ENCODE measurements at regions not wholly inside any gene's neighbourhood (a gene's known extent, or its start where the extent isn't known, plus 50 kb on each side); places are given as distances from the start of the nearest gene placed in this dataset.

DNA sequence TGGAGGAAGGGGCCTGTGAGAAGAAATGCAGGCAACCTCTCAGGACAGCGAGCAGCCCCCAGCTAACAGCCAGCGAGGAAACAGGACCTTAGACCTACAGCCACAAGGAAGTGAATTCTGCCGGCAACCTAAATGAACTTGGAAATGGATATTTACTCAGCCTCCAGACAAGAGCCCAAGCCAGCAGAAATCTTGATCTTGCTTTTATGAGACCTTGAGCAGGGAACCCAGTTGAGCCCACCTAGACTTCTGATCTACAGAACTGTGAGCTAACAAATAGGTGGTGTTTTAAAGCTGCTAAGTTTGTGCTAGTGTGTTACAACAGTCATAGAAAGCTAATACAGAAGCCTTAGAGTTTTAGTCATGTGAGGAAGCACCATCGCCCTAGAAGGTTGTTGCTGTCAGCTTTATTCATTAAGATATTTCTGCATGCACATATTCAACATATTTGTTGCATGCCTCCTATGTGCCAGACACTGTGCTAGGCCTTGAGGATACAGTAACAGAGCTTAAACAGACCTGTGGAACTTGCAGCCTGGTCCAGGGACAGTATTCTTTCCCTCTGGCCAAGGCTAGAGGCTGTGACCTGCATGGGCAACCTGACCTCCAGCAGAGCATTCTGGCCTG, 50.3 kb downstream of the NALF2 start:
- DNase-seq, result no peak

DNA sequence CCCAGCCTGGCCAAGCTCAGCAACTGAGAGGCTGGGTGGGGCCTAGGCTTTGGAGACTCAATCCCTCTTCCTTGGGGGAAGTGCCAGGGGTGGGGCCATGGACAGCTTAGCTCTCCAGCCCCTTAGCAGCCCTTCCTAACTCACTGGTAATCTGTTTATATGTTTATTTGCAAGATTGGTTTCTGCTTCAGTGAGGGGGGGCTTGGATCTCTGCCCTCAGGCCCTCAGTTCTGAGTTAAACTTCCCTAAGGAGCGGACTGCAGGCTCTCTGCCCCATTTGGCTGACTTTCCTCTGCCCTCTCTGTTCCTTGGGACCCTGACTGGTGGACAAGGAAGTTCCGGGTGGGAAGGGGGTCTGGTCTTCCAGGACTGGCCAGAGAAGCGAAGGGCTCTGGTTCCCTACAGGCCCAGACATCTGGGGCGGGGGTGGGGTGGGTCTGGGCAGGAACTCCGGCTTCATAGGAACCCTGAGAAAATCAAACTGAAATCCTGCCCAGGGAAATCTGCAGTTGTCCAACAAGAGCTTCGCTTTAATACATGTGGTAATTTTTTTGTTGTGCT, 51.4 kb downstream of the NALF2 start:
- no peak for DNase-seq

DNA sequence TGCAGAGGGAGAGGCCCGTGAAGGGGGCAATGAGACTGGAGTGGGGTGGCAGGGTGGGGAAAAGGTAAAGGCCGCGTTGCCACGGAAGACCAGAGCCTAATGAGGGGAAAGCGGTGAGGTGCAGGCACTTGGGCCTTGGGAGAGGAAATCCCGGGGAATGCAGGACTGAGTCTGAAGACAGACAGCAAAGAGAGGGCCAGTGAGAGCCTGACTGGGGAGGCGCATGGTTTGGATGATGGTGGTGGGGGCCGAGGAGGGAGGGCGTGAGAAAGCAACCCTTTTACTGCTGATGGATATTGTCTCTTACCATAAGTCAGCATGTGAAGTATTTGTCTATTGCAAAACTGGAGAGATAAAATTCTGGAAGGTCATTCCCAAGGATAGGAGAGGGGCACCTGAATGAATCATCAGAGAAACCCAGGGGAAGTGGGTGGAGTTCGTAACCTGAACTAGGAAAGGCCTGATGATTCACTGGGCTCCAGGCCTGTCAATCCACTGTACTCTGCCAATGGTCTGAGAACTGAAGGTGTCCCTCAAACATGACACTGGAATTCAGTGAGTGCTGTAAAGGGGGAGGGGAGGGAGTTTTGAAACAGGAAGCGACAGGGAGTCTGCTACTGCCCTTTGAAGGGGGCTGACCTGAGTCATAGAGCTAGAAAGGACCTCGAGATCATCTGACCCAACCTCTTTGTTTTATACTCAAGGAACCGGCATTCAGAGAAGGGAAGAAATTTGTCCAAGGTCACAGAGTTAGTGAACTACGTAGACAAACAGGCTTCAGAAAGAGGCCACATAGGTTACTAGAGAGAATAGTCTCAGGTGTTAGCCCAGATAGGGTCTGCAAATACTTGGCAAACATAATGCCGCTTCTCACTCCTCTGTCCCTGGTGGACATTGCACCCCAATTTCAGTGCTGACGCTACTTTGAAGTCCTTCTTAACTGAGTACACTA, 52.2 kb downstream of the NALF2 start:
- peak; percentile 56 for DNase-seq

DNA sequence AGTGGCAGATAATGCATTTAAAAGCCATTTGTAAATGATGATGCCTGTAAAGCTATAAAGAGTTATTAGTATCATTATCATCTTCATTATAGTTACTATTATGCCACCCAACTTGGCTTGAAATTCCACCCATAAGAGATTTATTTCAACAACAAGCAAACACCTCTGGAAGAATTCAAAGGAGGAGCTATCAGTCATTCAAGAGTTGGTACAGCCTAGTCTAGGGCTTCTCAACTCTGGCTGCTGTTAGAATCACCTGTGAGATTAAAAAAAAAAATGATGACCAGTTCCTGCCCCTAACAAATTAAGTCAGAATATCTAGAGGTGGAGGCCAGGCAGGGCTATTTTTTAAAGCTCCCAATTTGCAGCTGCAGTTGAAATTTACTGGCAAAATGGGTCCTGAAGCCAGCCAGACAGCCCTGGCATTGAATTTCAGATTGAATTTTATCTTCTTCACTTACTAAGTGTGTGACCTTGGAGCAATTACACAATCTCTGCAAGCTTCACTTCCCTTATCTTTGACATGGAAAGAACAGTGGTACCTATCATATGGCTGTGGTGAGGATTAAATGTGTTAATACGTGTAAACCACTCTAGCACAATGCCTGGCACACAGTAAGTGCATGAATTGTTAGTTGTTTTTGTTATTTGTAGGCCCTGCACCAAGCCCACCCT, 52.9 kb upstream of the EDA start:
- no peak for DNase-seq

DNA sequence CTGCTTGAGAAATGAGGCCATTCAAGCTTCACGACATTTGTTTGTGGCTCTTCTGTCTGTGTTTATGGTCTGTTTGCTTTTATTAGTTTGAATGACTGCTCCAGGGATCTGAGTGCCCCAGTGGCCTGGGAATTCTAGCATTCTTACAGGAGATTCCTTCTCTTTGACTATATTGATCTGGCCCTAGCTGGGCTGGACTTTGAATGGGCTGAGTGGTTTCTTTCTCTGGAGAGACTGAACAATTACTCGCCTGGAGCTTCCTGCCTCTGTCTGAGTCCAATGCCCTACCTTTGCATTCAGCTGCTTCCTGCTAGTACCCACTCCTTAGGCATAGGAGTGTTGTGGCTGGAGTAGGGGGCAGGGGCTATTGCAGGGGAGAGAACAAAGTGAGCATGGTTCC, 51.2 kb upstream of the EDA start:
- DNase-seq, result no peak

DNA sequence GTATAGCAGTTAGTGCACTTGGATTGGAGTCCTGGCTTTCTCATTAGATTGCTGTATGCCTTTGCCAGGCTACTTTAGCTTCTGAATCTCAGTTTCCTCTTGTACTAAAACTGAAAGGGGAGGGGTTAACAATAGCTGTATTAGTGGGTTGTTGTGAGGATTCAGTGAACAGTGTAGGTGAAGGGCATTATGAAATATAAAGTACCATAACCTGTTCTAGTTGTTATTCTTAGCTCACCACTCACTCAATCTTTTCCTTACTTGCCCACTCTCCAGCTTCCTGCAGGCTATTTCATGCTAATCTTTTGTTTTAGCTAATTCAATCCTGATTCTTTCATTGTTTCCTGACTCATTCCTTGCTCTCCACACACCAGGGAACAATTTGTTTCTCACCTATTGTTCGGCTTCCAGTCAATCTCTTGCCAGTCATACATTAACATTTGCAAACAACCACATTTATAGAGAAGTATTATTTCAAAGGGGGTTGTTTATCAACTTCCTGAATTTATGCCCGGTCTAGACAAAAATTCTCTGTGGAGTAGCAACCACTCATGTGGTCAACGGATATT, 50.6 kb upstream of the EDA start:
- DNase-seq, result no peak

Measured in fibroblast of skin of right quadriceps (primary cell).